ENCODE measurements at regions not wholly inside any gene's neighbourhood (a gene's known extent, or its start where the extent isn't known, plus 50 kb on each side); places are given as distances from the start of the nearest gene placed in this dataset.

GRCh38 chr4:138702190-138702824 lies 313.3 kb upstream of the NOCT start:
- no peak for DNase-seq (ENCODE audit: low read depth in 4 of 4, low spot score in 2 of 4)

GRCh38 chr4:138698641-138699040 lies 316.9 kb upstream of the NOCT start:
- no peak for DNase-seq (ENCODE audit: low read depth in 4 of 4, low spot score in 2 of 4)

- no peak for DNase-seq (ENCODE audit: low read depth in 4 of 4, low spot score in 2 of 4)
Observed at GRCh38 chr4:138697851-138698250, 317.7 kb upstream of the NOCT start.

GRCh38 chr4:138696771-138697170 lies 318.8 kb upstream of the NOCT start:
- DNase-seq (ENCODE audit: low read depth in 4 of 4, low spot score in 2 of 4): no peak

GRCh38 chr4:138696058-138696457 lies 319.5 kb upstream of the NOCT start:
- DNase-seq (ENCODE audit: low read depth in 4 of 4, low spot score in 2 of 4): no peak

GRCh38 chr4:138693526-138693925 lies 322.1 kb upstream of the NOCT start:
- DNase-seq (ENCODE audit: low read depth in 4 of 4, low spot score in 2 of 4): no peak

GRCh38 chr4:138692411-138692810 lies 323.2 kb upstream of the NOCT start:
- DNase-seq (ENCODE audit: low read depth in 4 of 4, low spot score in 2 of 4): no peak

GRCh38 chr4:138689593-138689992 lies 326.0 kb upstream of the NOCT start:
- DNase-seq (ENCODE audit: low read depth in 4 of 4, low spot score in 2 of 4): no peak

- no peak for DNase-seq (ENCODE audit: low read depth in 4 of 4, low spot score in 2 of 4)
Observed at GRCh38 chr4:138689187-138689586, 326.4 kb upstream of the NOCT start.

- no peak for DNase-seq (ENCODE audit: low read depth in 4 of 4, low spot score in 2 of 4)
Observed at GRCh38 chr4:138688408-138689085, 327.0 kb upstream of the NOCT start.

- no peak for DNase-seq (ENCODE audit: low read depth in 4 of 4, low spot score in 2 of 4)
Observed at GRCh38 chr4:138686106-138686835, 329.3 kb upstream of the NOCT start.

- no peak for DNase-seq (ENCODE audit: low read depth in 4 of 4, low spot score in 2 of 4)
Observed at GRCh38 chr4:138685316-138685715, 330.3 kb upstream of the NOCT start.

GRCh38 chr4:138680989-138681604 lies 334.5 kb upstream of the NOCT start:
- peak; percentile 55 to 83 (median 68) for DNase-seq (ENCODE audit: low read depth in 4 of 4, low spot score in 2 of 4)

GRCh38 chr4:138680256-138680655 lies 335.3 kb upstream of the NOCT start:
- no peak for DNase-seq (ENCODE audit: low read depth in 4 of 4, low spot score in 2 of 4)

GRCh38 chr4:138678985-138679746 lies 336.4 kb upstream of the NOCT start:
- DNase-seq (ENCODE audit: low read depth in 4 of 4, low spot score in 2 of 4): no peak

- DNase-seq (ENCODE audit: low read depth in 4 of 4, low spot score in 2 of 4): no peak
Observed at GRCh38 chr4:138677748-138678147, 337.8 kb upstream of the NOCT start.

GRCh38 chr4:138677212-138677611 lies 338.4 kb upstream of the NOCT start:
- no peak for DNase-seq (ENCODE audit: low read depth in 4 of 4, low spot score in 2 of 4)

- DNase-seq (ENCODE audit: low read depth in 4 of 4, low spot score in 2 of 4): no peak
Observed at GRCh38 chr4:138675685-138676084, 339.9 kb upstream of the NOCT start.

GRCh38 chr4:138674209-138674608 lies 341.4 kb upstream of the NOCT start:
- no peak for DNase-seq (ENCODE audit: low read depth in 4 of 4, low spot score in 2 of 4)

GRCh38 chr4:138673053-138673452 lies 342.5 kb upstream of the NOCT start:
- DNase-seq (ENCODE audit: low read depth in 4 of 4, low spot score in 2 of 4): no peak
